CD4-positive, alpha-beta T cell treated with Interleukin-6 for 4 hours (primary cell): ENCODE measurements at regions not wholly inside any gene's neighbourhood (a gene's known extent, or its start where the extent isn't known, plus 50 kb on each side); places are given as distances from the start of the nearest gene placed in this dataset.

Source experiments
- DNase-seq: peaks from one replicate; pipeline ENCODE4 v3.0.0-alpha.2; 2020; ENCODE audit warnings: mixed read lengths

DNA sequence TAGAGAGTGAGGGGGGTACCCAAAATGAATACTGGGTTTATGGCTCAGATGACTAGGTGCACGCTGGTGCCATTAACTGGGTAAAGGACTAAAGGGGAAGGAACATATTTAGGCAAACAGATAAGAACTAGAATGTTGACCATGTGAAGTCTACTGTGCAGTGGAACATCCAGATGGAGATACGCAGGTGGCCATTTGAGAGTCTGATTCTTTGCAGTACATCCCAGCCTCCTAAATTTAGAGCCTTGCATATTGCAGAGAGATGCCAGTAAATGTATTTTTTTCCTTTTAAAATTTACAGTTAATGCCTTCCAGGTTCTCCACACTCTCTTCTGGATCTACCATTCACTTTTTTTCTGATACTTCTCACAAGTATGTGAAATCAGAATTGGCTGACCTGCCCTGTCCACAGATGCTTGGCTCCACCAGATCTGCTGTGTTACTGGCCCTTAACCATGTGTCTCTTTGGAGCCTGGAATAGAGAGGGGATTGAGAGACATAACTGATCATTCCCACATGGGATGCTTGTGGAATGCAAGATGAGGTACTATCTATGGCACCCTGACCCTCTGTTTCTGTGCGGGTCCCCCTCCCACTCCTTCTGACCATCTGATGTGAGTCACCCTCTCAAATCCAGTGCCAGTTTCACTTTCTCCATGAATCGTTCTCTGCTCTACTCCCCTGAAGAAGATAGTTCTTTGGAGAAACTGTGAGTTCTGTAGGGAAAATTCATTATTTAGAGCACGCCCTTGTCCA is 77.0 kb upstream of the NCAM1 start:
- no peak for DNase-seq

DNA sequence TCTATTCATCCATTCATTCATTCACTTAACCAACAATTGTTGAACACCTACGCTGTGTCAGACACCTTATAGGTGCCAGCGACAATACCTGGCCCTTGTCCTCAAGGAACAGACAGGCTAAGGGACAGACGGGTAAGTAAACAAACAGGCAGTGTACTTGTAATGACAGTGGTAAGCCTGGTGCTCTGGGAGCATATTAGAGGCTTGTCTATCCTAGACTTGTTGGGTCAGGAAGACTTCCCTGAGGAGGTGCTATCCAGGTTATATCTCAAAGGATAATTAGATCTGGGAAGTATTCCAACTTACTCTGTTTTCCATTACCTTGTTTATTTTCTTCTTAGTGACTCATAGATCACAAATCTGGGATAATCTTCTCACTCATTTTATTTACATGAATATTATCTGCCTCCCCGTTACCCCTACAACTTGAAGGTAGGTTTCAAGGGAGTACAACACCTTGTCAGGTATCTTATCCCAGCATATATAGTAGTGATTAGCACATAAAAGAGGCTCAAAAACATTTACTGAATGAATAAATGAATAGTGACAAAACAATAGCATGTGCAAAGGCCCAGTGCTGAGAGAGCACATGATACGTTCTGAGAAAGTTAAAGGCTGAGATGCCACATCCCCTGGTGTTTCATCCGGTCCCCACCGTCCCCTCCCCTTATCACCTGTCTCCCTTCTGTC is 75.3 kb upstream of the NCAM1 start:
- DNase-seq = no peak

DNA sequence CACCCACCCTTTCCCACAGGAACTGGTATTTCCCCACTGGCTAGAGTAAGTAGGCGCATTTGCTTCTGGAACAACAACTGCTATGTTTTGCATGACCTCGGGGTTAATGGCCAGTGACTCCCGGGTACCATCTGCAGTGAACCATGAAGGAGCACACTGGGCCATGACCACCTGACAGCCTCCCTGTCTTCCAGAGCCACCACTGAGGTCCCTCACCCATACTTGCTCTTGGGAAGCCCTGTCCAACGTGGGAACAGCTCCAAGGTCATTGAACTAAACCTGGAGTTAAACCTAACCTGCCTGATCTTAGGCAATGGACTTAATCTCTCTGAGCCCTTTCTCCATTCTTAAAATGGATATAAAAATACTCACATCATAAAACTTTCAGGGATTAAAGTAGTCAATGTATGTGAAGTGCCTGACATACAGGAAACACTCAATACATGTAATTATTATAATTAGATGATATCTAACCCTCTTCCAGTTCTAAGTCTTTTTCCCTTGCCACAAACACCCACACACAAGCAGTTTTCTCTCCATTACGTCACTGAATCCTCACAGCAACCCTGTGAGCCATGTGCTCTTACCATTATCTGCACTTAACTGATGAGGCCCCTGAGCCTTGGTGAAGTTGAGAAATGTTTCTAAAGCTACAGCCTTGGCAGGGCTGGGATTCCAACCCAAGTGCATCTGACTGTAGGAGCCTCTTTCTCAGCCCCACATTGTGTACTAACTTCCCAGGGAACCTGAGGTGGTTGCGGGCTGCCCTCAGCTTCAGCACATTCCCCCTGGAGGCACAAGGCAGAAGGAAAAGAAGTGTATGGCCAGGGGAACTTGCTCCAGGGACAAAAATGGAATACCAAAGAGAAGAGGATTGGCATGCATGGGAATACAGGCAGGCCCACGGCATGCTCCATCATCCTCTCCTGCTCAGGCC is 74.5 kb upstream of the NCAM1 start:
- DNase-seq = no peak

DNA sequence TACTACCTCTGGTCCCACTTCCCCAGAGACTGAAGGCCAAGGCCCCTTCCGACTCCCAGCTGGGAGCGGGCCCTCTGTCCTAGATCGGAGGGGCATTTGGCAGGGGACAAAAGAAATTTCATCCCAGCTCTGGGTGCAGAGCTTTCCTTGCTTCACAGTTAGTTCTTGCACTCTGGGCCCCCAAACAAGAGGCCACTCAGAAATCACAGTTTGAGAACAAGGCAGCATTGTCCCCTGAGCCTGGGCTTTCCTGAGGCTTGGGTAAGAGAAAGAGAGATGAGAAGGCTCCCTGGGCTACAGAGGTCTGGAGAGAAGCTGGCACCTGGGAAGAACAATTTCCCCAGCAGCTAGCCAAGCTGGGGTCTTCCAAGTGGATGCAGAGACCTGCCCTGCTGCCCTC is 71.8 kb upstream of the NCAM1 start:
- DNase-seq = no peak

DNA sequence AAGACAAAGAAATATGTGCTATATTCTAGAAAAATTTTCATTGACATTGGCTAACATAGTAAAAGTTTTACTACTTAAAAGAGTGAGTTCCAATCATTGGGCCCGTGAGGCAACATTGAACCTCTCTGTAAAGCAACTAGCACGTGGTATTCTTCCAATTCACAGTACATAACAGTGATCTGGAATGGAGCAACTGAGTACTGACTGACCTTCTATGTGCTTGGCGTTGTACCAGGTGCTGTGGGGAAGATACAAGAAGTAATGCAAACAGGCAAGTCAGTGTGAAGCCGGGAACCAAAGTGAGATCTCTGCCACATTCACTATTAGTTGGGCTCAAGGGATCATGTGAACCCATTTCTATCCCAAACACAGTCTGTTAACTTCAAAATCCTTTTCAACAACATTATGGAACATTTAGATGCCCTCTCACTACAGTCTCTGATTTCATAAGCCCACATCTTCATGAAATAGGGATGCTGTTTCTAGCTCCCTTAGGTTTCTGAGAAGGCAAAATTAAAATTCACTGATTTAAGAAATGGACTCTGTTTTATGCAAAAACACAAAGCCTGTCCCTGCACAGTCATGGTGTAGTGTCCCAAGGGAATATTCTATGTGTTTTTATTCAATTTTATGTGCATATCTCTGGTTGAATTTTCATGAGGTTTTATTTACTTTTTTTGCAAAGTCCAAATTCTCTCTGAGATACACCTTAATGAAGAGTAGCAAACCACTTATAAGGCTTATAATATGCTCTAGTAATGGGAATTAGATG is 61.8 kb upstream of the NCAM1 start:
- no peak for DNase-seq

DNA sequence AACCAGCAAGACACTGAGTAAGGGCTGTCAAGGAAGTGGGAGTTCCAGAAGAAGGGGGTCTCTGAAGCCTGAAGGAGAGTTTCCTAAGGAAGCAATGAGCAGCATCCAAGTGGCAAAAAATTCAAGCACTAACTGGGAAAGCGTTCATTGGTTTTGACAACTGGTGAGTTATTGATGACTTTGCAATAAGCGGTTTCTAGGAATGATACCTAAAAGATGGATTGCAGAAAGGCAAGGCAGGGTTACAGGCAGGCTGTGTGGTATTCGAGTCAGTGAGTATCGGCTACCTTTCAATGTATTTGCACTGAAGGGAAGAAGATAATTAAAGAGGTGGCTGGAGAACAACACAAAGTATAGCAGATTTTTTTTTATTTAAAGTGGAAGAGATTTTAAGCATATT is 59.3 kb upstream of the NCAM1 start:
- DNase-seq = no peak

DNA sequence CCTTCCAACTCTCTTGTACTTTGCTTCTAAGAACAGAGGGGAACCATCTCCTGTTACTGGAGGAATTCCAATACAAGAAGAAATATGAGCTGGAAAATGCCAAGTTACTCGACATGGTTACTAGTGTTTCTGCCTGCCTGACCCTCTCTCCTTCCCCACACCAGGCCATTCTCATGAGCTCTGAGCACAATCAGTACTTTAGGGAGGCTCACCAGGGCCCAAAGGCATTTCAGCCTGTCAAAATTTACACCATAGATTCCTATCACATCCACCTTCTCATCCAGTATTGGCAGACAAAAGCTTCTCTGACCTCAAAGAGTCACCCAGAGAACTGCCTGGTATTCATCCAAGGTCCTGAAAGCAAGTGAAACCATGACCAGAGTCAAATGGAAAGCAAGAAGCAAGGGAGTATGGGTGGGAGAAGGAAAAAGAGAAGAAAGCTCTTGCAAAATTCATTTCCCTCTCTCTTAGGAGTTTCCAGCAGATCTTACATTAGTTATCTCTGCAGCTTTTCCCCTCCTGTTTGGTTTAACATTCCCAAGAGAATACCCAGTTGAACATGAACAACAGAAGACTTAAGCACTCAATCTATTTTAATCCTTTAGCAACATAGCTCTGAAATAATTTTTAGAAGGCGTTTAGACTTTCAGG is 58.7 kb upstream of the NCAM1 start:
- DNase-seq = no peak

DNA sequence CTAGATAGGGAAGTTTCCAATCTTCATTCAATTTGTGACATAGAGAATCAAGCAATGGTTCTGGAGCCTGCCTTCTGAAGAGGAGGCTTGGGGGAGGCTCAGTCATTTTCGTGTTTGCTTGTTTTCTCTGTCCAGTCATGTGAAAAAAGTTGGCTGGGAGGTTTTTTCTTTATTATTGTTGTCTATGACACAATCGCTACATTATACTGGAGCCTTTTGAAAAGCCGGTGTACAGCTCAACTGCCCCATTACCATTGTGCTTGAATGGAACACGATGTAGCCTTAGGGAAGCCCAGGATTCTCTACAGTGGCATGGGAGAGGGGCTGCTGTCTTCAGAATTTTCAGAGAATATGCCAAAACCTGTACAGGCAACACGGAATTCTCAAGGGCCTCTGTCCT is 57.9 kb upstream of the NCAM1 start:
- no peak for DNase-seq

DNA sequence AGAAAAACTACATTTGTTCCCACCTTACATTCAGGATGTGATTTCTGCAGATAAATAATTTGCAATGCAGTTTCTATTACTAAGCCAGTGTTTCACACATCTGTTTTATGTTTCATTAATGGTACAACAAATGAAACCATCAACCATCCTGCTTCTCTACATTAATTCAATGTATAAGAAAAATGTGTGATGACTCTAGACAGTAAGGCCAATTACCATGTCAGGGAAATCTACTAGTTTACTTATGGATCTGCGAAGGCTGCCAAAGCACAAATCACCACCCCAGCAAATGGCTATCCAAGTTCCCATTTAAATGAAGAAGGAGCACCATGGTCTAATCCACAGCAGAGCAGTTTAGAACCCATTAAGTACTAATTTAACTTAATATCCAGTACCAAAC is 50.1 kb upstream of the NCAM1 start:
- DNase-seq = no peak
